NB4 (cell line): ENCODE measurements at regions not wholly inside any gene's neighbourhood (a gene's known extent, or its start where the extent isn't known, plus 50 kb on each side); places are given as distances from the start of the nearest gene placed in this dataset.
A peak's percentile ranks its signal among the peaks of the same experiment; 100 is the strongest.

Experiments
- DNase-seq: peaks from one replicate; pipeline ENCODE4 v3.0.0; 2010; ENCODE audit warnings: low read depth
- H3K4me3 ChIP-seq: one replicate; pipeline ENCODE4 v1.5.1; 2011; ENCODE audit warnings: mild to moderate bottlenecking, low read depth, low read length, moderate library complexity
- MYC ChIP-seq: IDR thresholded peaks from 2 replicates; pipeline ENCODE4 v1.6.1; 2011; ENCODE audit warnings: low read depth, low read length
- POLR2A ChIP-seq: IDR thresholded peaks from 2 replicates; pipeline ENCODE4 v1.6.1; 2011; ENCODE audit warnings: mild to moderate bottlenecking; ENCODE audit not compliant: insufficient read length; ENCODE audit errors: extremely low read depth
- TF ChIP-seq, protein P1 (sequence below): IDR thresholded peaks from one replicate; pipeline ENCODE4 v1.5.1; 2012; ENCODE audit warnings: low read depth, low read length
- TF ChIP-seq, protein P2 (sequence below): IDR thresholded peaks from 2 replicates; pipeline ENCODE4 v1.6.1; 2011; ENCODE audit warnings: low read depth, low read length

DNA sequence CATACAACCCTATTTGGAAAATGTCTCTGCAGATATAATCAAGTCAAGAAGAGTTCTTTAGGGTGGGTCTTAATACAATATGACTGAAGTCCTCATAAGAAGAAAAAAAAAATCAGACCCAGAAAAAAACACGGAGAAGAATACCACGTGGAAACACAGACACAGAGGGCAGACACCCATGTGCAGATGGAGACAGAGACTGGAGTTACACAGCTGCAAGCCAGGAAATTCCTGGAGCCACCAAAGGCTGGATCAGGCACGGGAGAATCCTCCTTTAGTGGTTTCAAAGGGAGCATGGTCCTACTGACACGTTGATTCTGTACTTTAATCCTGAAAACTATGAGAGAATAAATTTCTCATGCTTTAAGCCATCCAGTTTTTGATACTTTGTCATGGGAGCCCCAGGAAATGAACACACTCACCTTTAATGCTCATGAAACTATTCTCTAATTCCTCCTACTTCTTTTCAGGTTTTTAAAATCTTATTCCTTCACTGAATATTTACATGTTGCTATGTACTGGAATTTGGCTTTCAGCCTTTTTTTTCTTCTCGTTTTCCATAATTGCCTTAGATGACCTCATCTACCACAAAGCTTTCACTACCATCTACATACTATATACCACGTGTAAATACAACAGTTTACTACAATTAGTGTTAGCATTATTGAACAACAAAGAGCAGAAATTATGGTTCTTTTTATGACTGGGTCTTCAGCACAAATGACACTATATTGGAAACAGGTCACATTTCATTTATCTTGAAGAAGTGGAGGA, 529.1 kb downstream of the IRS1 start:
- H3K4me3 ChIP-seq, result no peak overlapping the region
- TF ChIP-seq POLR2A (no peak), MYC (no peak)
- TF ChIP-seq, protein P1, sequence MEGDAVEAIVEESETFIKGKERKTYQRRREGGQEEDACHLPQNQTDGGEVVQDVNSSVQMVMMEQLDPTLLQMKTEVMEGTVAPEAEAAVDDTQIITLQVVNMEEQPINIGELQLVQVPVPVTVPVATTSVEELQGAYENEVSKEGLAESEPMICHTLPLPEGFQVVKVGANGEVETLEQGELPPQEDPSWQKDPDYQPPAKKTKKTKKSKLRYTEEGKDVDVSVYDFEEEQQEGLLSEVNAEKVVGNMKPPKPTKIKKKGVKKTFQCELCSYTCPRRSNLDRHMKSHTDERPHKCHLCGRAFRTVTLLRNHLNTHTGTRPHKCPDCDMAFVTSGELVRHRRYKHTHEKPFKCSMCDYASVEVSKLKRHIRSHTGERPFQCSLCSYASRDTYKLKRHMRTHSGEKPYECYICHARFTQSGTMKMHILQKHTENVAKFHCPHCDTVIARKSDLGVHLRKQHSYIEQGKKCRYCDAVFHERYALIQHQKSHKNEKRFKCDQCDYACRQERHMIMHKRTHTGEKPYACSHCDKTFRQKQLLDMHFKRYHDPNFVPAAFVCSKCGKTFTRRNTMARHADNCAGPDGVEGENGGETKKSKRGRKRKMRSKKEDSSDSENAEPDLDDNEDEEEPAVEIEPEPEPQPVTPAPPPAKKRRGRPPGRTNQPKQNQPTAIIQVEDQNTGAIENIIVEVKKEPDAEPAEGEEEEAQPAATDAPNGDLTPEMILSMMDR, result no peak
- TF ChIP-seq, protein P2, sequence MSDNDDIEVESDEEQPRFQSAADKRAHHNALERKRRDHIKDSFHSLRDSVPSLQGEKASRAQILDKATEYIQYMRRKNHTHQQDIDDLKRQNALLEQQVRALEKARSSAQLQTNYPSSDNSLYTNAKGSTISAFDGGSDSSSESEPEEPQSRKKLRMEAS, result no peak
- no peak for DNase-seq

DNA sequence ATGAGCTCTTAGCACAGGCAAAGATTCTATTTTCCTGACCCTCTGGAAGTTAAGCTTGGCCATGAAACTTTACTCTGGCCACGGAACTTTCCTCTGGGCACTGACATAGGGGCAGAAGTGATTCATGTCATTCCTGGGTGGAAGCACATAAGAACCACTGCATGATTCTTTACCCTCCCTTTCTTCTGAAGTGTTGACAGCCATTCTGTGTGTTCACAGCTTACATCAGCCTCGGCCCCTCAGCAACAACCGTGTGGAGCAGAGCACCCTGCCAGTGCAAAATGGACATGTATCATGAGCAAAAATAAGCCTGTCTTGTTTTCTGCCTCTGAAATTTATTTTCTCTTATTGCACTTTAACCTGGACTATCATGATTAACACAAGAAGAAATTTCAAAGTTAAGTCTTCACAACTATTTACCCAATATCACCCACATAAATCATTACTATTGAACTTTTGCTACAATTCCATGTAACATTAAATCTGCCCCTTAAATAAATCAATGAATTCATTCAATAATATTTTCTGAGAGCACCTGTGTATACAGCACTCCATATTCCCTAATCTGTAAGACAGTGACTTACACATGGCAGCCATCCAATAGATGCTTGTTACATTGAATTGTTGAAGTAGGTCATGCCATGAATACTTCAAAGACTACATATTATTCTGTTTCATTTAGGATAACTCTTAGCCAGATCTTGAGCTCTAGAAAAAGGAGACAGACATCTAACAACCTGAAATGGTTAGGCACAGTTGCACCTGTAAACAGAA, 531.9 kb downstream of the IRS1 start:
- no peak overlapping the region for H3K4me3 ChIP-seq
- no peak for DNase-seq
- TF ChIP-seq MYC, result no peak
- TF ChIP-seq, protein P1, result no peak
- TF ChIP-seq, protein P2, result no peak
- no peak for TF ChIP-seq POLR2A

DNA sequence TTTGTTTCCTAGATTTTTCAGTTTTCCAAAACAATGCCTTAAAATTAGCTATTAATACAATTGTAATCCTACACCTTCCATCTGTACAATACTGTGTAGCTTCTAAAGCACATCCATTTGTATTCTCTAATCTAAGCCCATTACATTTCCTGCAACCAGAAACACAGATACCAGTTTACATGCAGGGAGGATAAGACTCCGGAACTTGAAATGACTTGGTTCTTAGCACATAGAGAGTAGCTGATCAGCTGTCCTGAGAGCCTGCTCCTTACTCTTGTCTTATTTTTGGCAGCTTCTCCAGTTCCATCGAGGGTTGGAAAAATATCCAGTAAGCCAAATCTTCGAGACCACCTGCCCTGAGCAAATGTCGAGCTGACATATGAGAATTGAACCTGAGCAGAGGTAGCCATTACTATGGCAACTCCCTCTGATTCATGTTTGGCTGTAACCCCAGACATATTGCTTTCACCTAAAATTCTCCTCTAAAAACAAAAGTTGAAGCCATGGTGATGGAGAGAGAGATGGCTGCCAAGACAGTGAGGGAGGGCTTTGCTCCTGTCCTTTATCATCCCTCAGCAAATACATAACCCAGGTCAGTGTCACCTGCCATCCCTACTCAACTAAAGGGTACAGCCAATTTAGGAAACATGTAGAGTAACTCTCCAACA, 542.8 kb downstream of the IRS1 start:
- no peak for DNase-seq
- TF ChIP-seq, protein P2, result no peak
- TF ChIP-seq, protein P1, result no peak
- no peak for TF ChIP-seq MYC
- no peak for TF ChIP-seq POLR2A
- no peak overlapping the region for H3K4me3 ChIP-seq

DNA sequence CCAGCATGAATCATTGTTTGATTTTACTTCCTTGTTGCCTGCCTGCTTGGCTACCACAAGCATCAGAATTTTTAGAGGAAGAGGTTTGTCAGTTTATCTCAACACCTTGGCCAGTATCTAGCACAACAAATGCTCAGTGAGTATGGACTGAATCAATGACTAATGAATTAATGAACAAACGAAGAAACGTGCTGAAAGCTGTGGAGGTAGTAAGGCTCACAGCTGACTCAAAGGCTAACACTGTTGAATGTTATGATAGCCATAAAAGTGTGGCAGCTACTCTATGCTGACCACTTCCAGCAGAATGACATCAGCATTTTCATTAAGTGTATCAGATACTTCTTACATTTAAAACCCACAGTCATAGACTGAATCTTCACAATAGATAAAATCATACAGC, 543.4 kb downstream of the IRS1 start:
- H3K4me3 ChIP-seq, result no peak overlapping the region
- TF ChIP-seq, protein P2, result no peak
- no peak for TF ChIP-seq MYC
- TF ChIP-seq POLR2A, result no peak
- TF ChIP-seq, protein P1, result no peak
- DNase-seq, result peak; percentile 9

DNA sequence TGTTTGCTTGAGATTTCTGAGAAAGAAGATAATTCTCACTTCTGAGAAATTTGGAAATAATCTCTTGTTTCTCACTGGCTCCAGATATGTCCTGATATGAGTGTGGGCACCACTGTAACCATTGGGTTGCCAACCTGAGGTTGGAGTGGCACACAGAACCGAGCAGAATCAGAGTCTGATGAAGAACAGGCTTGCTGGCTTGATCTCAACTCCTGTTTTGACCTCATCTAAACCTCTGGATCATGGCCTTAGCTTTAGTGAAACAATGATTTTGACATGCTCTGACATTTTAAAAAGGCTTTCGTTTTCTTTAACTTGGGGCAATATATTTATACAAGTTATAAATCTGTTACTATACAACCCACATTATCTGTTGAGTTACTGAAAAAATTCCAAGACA, 548.0 kb downstream of the IRS1 start:
- H3K4me3 ChIP-seq, result no peak overlapping the region
- no peak for DNase-seq
- TF ChIP-seq MYC, result no peak
- TF ChIP-seq POLR2A, result no peak
- TF ChIP-seq, protein P1, result no peak
- TF ChIP-seq, protein P2, result no peak
